ENCODE measurements at regions not wholly inside any gene's neighbourhood (a gene's known extent, or its start where the extent isn't known, plus 50 kb on each side); places are given as distances from the start of the nearest gene placed in this dataset.

DNA sequence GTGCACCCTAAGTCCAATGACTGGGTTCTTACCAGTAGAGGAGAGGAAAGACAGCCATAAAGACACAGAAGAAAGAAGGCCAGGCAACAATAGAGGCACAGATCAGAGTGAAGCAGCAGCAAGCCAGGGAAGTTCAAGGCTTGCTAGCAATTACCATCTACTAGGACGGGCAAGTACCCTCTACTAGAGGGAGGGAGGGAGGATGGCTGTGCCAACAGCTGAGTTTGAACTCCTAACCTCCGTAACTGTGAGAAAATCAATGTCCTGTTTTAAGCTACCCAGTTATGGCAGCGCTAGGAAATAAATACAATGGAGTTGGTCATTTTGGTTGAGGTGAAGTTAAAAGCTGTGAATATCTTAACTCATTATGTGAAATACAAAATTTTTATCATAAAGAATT lies 991.8 kb upstream of the CTNND2 start:
- no peak for TF ChIP-seq POLR2AphosphoS5 (IDR thresholded peaks at IDR 0.05; ENCODE audit: low read depth)
- TF ChIP-seq, protein P1, sequence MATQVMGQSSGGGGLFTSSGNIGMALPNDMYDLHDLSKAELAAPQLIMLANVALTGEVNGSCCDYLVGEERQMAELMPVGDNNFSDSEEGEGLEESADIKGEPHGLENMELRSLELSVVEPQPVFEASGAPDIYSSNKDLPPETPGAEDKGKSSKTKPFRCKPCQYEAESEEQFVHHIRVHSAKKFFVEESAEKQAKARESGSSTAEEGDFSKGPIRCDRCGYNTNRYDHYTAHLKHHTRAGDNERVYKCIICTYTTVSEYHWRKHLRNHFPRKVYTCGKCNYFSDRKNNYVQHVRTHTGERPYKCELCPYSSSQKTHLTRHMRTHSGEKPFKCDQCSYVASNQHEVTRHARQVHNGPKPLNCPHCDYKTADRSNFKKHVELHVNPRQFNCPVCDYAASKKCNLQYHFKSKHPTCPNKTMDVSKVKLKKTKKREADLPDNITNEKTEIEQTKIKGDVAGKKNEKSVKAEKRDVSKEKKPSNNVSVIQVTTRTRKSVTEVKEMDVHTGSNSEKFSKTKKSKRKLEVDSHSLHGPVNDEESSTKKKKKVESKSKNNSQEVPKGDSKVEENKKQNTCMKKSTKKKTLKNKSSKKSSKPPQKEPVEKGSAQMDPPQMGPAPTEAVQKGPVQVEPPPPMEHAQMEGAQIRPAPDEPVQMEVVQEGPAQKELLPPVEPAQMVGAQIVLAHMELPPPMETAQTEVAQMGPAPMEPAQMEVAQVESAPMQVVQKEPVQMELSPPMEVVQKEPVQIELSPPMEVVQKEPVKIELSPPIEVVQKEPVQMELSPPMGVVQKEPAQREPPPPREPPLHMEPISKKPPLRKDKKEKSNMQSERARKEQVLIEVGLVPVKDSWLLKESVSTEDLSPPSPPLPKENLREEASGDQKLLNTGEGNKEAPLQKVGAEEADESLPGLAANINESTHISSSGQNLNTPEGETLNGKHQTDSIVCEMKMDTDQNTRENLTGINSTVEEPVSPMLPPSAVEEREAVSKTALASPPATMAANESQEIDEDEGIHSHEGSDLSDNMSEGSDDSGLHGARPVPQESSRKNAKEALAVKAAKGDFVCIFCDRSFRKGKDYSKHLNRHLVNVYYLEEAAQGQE (IDR thresholded peaks at IDR 0.05; ENCODE audit: insufficient replicate concordance, low read depth), result no peak
